Stimulated activated naive CD8-positive, alpha-beta T cell treated with anti-CD3 and anti-CD28 coated beads, Interleukin-15, Interleukin-2, amounts not matched to agents 100 U/mL and 50 U/mL, for 24 hours (primary cell): ENCODE measurements at regions not wholly inside any gene's neighbourhood (a gene's known extent, or its start where the extent isn't known, plus 50 kb on each side); places are given as distances from the start of the nearest gene placed in this dataset.
A peak's percentile ranks its signal among the peaks of the same experiment; 100 is the strongest.

Source experiments
- ATAC-seq: fragments of 150-1000 bp; cut with Tn5 transposase; one replicate; pipeline ENCODE4 v1.10.0; 2021
- DNase-seq: peaks from one replicate; pipeline ENCODE4 v3.0.0; 2021

- DNase-seq = no peak
- ATAC-seq = no peak
Measured at GRCh38 chr2:18379870-18380269, 180.6 kb downstream of the RDH14 start.

- peak; percentile 25 for DNase-seq
- peak; percentile 57 for ATAC-seq
Measured at GRCh38 chr2:18378020-18378653, 182.3 kb downstream of the RDH14 start.

GRCh38 chr2:18376936-18377335 lies 183.5 kb downstream of the RDH14 start:
- DNase-seq (no peak), ATAC-seq (no peak)

- no peak for DNase-seq
- ATAC-seq = no peak
Measured at GRCh38 chr2:18373664-18374063, 186.8 kb downstream of the RDH14 start.

- ATAC-seq = no peak
- DNase-seq = no peak
Measured at GRCh38 chr2:18373081-18373480, 187.4 kb downstream of the RDH14 start.

GRCh38 chr2:18372641-18373040 lies 187.8 kb downstream of the RDH14 start:
- DNase-seq (no peak), ATAC-seq (no peak)

- DNase-seq = no peak
Measured at GRCh38 chr2:18369760-18370159, 190.7 kb downstream of the RDH14 start.

GRCh38 chr2:18368008-18368407 lies 192.4 kb downstream of the RDH14 start:
- DNase-seq (no peak), ATAC-seq (no peak)

More at GRCh38 chr2:18369760-18370159, 190.7 kb downstream of the RDH14 start:
- ATAC-seq = no peak

GRCh38 chr2:18365342-18365741 lies 195.1 kb downstream of the RDH14 start:
- ATAC-seq = no peak
- no peak for DNase-seq

- DNase-seq (no peak), ATAC-seq (no peak)
Measured at GRCh38 chr2:18363348-18363747, 197.1 kb downstream of the RDH14 start.

GRCh38 chr2:18362696-18363095 lies 197.8 kb downstream of the RDH14 start:
- no peak for ATAC-seq
- DNase-seq = no peak

- ATAC-seq (no peak), DNase-seq (no peak)
Measured at GRCh38 chr2:18357537-18357936, 202.9 kb downstream of the RDH14 start.

- no peak for DNase-seq
Measured at GRCh38 chr2:18356676-18357075, 203.8 kb downstream of the RDH14 start.

GRCh38 chr2:18349421-18349820 lies 211.0 kb downstream of the RDH14 start:
- ATAC-seq (no peak), DNase-seq (no peak)

More at GRCh38 chr2:18356676-18357075, 203.8 kb downstream of the RDH14 start:
- no peak for ATAC-seq

GRCh38 chr2:18346874-18347273 lies 213.6 kb downstream of the RDH14 start:
- ATAC-seq (no peak), DNase-seq (no peak)

GRCh38 chr2:18346344-18346743 lies 214.1 kb downstream of the RDH14 start:
- DNase-seq (no peak), ATAC-seq (no peak)

GRCh38 chr2:18345848-18346247 lies 214.6 kb downstream of the RDH14 start:
- DNase-seq (no peak), ATAC-seq (no peak)

GRCh38 chr2:18342901-18343300 lies 217.6 kb downstream of the RDH14 start:
- DNase-seq = no peak
- ATAC-seq = no peak

GRCh38 chr2:18339326-18339725 lies 221.1 kb downstream of the RDH14 start:
- no peak for DNase-seq
- no peak for ATAC-seq

GRCh38 chr2:18336975-18337374 lies 223.5 kb downstream of the RDH14 start:
- ATAC-seq (no peak), DNase-seq (no peak)

GRCh38 chr2:18332477-18332876 lies 228.0 kb downstream of the RDH14 start:
- no peak for DNase-seq
- peak; percentile 20 for ATAC-seq

- ATAC-seq (no peak), DNase-seq (no peak)
Measured at GRCh38 chr2:18325118-18325517, 235.3 kb downstream of the RDH14 start.

- DNase-seq (no peak), ATAC-seq (no peak)
Measured at GRCh38 chr2:18319987-18320386, 240.5 kb downstream of the RDH14 start.

GRCh38 chr2:18317017-18317416 lies 243.4 kb downstream of the RDH14 start:
- no peak for ATAC-seq
- no peak for DNase-seq

- ATAC-seq (no peak), DNase-seq (no peak)
Measured at GRCh38 chr2:18312818-18313217, 247.6 kb downstream of the RDH14 start.
